Activated CD4-positive, alpha-beta T cell treated with anti-CD3 and anti-CD28 coated beads, Interleukin-10, Interleukin-2, amounts not matched to agents 100 ng/mL and 50 ng/mL, durations not matched to agents 16 hours and 8 hours (primary cell): ENCODE measurements at regions not wholly inside any gene's neighbourhood (a gene's known extent, or its start where the extent isn't known, plus 50 kb on each side); places are given as distances from the start of the nearest gene placed in this dataset.

Source experiments
- DNase-seq: peaks from one replicate; pipeline ENCODE4 v3.0.0-alpha.2; 2020

DNA sequence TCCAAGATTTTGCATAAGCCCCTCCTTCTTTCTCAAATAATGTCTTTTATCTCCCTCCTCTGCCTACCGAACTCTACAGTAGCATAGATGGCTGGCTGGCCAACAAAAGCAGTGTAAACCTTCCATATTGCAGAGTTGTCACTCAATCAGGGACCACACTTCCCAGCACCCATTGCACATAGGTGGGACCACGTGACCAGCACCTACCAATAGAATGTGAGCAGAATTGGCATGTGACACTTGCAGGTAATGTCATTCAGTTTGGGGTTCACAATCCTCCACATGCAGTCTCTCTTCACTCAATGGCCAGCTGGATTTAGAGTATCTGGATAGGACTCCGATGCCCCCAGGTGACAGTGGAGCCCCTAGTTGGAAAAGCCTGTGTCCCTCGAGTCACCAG, 190.3 kb upstream of the CRY1 start:
- DNase-seq = no peak

DNA sequence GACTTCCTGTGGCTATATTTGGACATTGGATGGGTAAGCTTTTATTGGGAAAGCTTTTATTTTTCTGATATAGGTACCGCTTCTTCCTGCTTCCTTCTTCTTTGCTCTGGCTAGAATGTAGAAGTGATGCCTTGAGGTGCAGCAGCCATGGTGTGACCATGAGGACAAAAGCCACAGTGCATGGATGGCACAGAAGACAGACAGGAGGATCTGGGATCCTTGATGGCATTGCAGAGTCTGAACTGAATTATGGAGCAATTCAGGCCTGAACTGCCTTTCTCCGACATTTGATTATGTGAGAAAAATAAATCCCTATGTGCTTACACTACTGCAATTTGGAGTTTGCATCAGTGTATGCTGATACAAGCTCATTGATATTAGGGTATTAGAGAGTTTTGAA, 191.3 kb upstream of the CRY1 start:
- no peak for DNase-seq

- peak; percentile 91 for DNase-seq
These were observed 194.4 kb upstream of the CRY1 start for GRCh38 chr12:107287436-107288413.

DNA sequence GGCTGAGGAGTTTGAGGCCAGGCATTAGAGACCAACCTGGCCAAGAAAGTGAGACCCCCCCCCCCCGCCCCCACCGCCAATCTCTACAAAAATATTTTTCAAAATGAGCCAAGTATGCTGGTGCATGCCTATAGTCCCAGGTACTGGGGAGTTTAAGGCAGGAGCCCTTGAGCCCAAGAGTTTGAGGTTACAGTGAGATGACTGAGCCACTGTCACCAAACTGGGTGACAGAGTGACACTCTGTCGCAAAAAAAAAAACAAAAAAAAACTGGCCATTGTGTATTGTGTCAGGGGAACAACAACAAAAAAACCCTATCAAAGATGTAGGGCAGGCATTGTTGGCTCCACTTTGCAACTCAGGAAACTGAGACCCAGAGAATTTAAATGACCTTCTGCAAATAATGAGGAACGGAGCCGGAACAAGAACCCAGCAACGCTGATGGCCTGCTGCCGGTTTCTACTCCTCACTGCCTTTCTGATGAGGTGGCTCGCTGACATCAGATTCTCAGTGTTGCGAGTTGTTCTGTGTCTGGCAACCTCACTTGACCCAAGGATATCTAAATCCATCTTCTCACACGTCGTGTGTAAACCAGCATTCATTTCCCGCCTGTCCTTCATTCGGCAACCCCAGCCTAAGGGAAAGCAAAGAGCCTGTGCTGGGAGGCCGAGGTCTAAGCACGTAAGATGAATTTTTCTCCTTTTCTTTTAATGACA, 195.2 kb upstream of the CRY1 start:
- peak; percentile 47 for DNase-seq

DNA sequence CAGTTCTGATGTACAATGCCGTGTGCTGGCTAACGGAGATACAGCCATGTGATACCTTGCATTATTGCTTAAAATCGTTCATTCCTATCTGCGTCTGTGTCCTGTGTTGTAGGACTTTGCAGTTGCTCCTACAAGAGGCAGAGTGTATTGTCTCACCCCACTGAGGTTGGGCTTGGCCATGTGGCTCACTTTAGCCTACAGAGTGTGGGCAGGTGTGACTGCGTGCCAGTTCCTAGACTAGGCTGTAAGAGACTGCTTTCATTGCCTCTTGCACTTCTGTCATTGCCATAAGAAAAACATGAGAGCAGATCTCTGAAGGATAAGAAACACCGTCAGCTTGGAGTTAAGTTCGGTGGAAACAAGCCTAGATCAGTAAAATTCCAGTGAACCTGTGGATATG, 197.7 kb upstream of the CRY1 start:
- no peak for DNase-seq

DNA sequence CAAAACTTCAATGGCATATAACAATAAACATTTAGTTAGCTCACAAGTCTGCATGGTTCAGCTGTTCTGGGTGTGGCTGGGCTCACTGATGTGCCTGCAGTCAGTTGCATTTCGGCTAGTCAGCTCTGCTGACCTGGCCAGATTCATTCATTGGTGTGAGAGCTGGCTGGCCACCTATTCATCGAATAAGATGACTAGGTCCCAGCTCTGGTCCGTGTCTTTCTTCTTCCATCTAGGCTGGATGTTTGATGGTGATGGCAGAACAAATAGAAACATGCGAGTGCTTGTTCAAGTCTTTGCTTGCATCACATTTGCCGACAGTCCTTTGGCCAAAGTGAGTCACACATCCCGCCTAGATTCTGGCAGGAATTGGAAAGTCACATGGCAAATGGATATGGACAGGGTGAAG, 203.3 kb upstream of the CRY1 start:
- no peak for DNase-seq

GRCh38 chr12:107302649-107303341, 209.4 kb upstream of the CRY1 start:
- DNase-seq = no peak

DNA sequence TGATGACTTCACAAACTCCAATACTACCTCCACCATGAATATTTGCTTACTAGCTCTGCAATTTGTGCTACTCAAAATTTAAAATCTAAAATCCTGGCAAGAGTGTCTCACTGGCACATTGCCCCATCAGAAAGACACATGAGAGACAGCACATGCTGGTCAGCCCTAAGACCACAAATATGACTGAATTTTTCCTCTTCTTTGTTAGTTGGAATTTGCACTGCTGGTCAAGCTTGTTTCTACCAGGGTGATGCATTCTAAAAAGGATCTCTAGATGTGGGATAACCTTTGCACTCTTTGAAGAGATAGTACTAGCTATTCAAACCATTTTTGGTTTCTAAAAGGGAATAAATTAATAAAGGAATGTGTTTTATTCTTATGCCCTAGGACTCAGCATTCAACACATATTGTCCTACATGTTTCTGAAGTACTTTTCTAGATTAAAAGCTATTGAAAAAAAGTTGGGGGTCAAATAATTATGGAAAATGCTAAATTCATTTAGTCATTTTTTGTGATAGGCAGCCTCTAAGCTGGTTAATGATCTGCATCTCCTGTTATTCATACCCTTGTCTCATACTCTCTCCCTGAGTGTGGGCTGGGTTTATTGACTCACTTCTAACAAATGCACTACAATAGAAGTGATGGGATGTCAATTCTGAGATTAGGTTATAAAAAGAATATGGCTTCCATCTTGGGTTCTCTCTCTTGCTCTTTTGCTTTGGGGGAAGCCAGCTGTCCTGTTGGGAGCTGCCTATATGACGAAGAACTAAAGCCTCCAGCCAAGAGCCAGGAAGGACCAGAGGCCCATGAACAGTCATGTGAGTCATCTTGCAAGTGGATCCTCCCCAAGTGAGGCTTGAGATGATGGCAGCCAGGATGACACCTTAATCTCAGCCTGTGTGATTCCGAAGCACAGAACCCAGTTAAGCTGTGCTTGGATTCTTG, 211.5 kb upstream of the CRY1 start:
- DNase-seq = no peak

GRCh38 chr12:107306141-107306659, 212.9 kb upstream of the CRY1 start:
- no peak for DNase-seq

- no peak for DNase-seq
These were observed 215.0 kb upstream of the CRY1 start for GRCh38 chr12:107308310-107308709.

GRCh38 chr12:107309020-107309419, 215.7 kb upstream of the CRY1 start:
- DNase-seq = no peak

DNA sequence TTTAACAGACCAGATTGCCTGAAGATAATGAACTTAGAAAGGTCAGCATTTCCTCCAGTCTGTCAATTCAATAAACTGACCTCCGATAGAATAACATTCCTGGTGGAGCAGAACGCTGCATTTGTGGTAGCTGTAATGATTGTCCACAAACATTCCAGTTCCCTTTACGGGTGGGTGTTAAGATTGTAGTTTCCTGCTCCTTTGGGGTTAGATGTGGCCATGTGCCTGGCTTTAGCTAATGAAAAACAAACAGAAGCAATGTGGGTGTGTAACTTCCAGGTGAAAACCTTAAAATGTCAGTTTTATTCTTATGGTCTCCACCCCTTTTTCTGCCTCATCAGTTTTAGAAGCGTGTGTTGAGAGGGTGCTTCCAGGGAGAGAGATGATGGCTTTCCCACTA, 217.3 kb upstream of the CRY1 start:
- no peak for DNase-seq

- DNase-seq = no peak
These were observed 218.3 kb upstream of the CRY1 start for GRCh38 chr12:107311682-107312081.

GRCh38 chr12:107317751-107318555, 224.6 kb upstream of the CRY1 start:
- peak; percentile 83 for DNase-seq

DNA sequence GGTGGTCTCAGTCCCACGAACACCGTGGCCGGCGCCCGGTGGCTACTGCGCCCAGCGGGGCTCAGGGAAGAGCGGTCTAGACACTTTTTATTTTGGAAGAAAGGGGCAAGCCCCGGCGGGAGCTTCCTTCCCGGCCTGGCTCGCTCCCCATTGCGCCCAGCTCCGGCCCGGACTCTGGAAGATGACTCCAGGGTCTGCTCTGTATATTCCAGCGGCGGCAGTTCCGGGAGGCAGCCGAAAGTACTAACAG, 225.1 kb upstream of the CRY1 start:
- DNase-seq = no peak

- no peak for DNase-seq
These were observed 225.6 kb upstream of the CRY1 start for GRCh38 chr12:107318806-107319532.

DNA sequence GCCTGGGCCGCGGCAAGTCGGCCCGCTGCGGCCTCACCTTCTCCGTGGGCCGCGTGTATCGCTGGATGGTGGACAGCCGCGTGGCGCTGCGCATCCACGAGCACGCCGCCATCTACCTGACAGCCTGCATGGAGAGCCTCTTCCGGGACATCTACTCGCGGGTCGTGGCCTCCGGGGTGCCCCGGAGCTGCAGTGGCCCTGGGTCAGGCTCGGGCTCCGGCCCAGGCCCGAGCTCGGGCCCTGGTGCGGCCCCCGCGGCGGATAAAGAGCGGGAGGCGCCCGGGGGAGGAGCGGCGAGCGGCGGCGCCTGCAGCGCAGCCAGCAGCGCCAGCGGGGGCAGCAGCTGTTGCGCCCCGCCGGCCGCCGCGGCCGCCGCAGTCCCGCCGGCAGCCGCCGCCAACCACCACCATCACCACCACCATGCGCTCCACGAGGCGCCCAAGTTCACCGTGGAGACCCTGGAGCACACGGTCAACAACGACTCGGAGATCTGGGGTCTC, 226.2 kb upstream of the CRY1 start:
- no peak for DNase-seq

GRCh38 chr12:107320033-107320928, 226.9 kb upstream of the CRY1 start:
- peak; percentile 79 for DNase-seq

DNA sequence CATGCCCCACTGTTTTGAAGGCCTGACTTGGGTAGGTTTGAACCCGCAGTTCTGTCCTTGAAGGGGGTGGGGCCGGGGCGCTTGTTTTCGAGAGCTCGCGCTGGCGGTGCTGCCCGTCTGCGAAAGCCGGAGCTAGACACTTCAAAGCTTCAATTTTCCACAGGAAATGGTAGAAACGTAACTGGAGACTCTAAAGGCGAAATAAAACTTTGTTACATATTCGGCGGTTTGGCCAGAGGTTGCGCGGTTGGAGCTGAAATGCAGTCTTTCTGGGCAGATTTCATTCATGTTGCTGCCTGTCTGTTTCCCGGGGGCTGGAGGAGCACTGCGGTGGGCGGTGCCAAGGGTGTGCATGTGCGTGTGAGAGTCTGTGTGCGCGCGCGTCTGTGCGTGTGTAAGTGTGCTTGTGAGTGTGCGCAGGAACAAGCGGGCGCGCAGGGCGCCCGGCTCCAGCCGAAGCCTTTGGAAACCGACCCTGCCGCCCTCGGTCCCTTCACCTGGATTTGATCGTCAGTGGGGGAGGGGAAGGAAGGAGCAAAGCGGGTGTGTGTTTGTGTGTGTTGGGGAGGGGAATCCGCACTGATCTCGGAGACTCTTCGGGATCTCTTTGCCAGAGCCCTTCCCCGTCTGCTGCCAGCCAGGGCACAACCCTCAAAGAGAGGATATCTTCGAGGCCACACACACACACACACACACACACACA, 227.7 kb upstream of the CRY1 start:
- peak; percentile 78 for DNase-seq
